Adipocyte (in vitro differentiated cells): ENCODE measurements at regions not wholly inside any gene's neighbourhood (a gene's known extent, or its start where the extent isn't known, plus 50 kb on each side); places are given as distances from the start of the nearest gene placed in this dataset.
A peak's percentile ranks its signal among the peaks of the same experiment; 100 is the strongest.

Source experiments
- DNase-seq: peaks from one replicate; pipeline ENCODE4 v3.0.0-alpha.2; 2015; ENCODE audit warnings: low read depth
- H3K27me3 ChIP-seq: replicated peaks from 2 replicates; pipeline ENCODE4 v1.7.0; 2013; ENCODE audit warnings: mild to moderate bottlenecking, low read length, moderate library complexity; ENCODE audit not compliant: control insufficient read depth, insufficient read depth
- H3K36me3 ChIP-seq: 2 replicates; pipeline ENCODE4 v1.7.0; 2013; ENCODE audit warnings: low read length, mild to moderate bottlenecking, moderate library complexity; ENCODE audit not compliant: control insufficient read depth, insufficient read depth, severe bottlenecking
- H3K4me1 ChIP-seq: 2 replicates; pipeline ENCODE4 v1.7.0; 2013; ENCODE audit warnings: mild to moderate bottlenecking, low read length, moderate library complexity; ENCODE audit not compliant: control insufficient read depth, insufficient read depth
- H3K4me3 ChIP-seq: 2 replicates; pipeline ENCODE4 v1.7.0; 2013; ENCODE audit warnings: mild to moderate bottlenecking, low read length, moderate library complexity
- H3K9ac ChIP-seq: 2 replicates; pipeline ENCODE4 v1.7.0; 2013; ENCODE audit warnings: mild to moderate bottlenecking, low read length, moderate library complexity
- H3K9me3 ChIP-seq: 2 replicates; pipeline ENCODE4 v1.7.0; 2013; ENCODE audit warnings: mild to moderate bottlenecking, low read length, moderate library complexity; ENCODE audit not compliant: control insufficient read depth

- Histone ChIP-seq H3K9me3 (no peaks in the 10 kb centered on the region), H3K9ac (no peak overlapping the region), H3K4me3 (no peak overlapping the region), H3K4me1 (peaks cover 4% of the 10 kb centered on the region), H3K27me3 (peaks cover 34% of the 10 kb centered on the region), H3K36me3 (no peaks in the 10 kb centered on the region)
- DNase-seq, result no peak
Measured at GRCh38 chr21:43304206-43304605, 122.7 kb downstream of the SIK1 start.

- H3K9ac ChIP-seq, result no peak overlapping the region
- no peaks in the 10 kb centered on the region for H3K36me3 ChIP-seq
- H3K4me3 ChIP-seq, result no peak overlapping the region
- H3K4me1 ChIP-seq, result peaks cover 4% of the 10 kb centered on the region
- H3K27me3 ChIP-seq, result peaks cover 34% of the 10 kb centered on the region
- H3K9me3 ChIP-seq, result no peaks in the 10 kb centered on the region
- no peak for DNase-seq
Measured at GRCh38 chr21:43303275-43304178, 123.4 kb downstream of the SIK1 start.

GRCh38 chr21:43302769-43303168 lies 124.2 kb downstream of the SIK1 start:
- Histone ChIP-seq H3K9me3 (no peaks in the 10 kb centered on the region), H3K4me1 (peaks cover 4% of the 10 kb centered on the region), H3K4me3 (no peak overlapping the region), H3K27me3 (peaks cover 34% of the 10 kb centered on the region), H3K36me3 (no peaks in the 10 kb centered on the region), H3K9ac (no peak overlapping the region)
- no peak for DNase-seq

- Histone ChIP-seq H3K9ac (no peak overlapping the region), H3K27me3 (peaks cover 34% of the 10 kb centered on the region), H3K4me1 (peaks cover 4% of the 10 kb centered on the region), H3K4me3 (no peak overlapping the region), H3K9me3 (no peaks in the 10 kb centered on the region), H3K36me3 (no peaks in the 10 kb centered on the region)
- DNase-seq, result no peak
Measured at GRCh38 chr21:43302062-43302700, 124.8 kb downstream of the SIK1 start.

GRCh38 chr21:43301409-43302061 lies 125.4 kb downstream of the SIK1 start:
- Histone ChIP-seq H3K36me3 (no peaks in the 10 kb centered on the region), H3K9ac (no peak overlapping the region), H3K4me3 (no peak overlapping the region), H3K27me3 (peaks cover 31% of the 10 kb centered on the region), H3K4me1 (peaks cover 4% of the 10 kb centered on the region), H3K9me3 (peaks cover 2% of the 10 kb centered on the region)
- no peak for DNase-seq

GRCh38 chr21:43300496-43301408 lies 126.2 kb downstream of the SIK1 start:
- peaks cover 9% of the 10 kb centered on the region for H3K9me3 ChIP-seq
- DNase-seq, result peak; percentile 30
- H3K27me3 ChIP-seq, result peaks cover 26% of the 10 kb centered on the region
- H3K4me1 ChIP-seq, result peaks cover 4% of the 10 kb centered on the region
- H3K36me3 ChIP-seq, result no peaks in the 10 kb centered on the region
- H3K4me3 ChIP-seq, result no peak overlapping the region
- H3K9ac ChIP-seq, result no peak overlapping the region

GRCh38 chr21:43299441-43300277 lies 127.3 kb downstream of the SIK1 start:
- Histone ChIP-seq H3K9ac (no peak overlapping the region), H3K4me1 (peaks cover 4% of the 10 kb centered on the region), H3K4me3 (no peak overlapping the region), H3K27me3 (peaks cover 22% of the 10 kb centered on the region), H3K36me3 (no peaks in the 10 kb centered on the region), H3K9me3 (peaks cover 20% of the 10 kb centered on the region)
- no peak for DNase-seq

- peaks cover 24% of the 10 kb centered on the region for H3K9me3 ChIP-seq
- H3K4me1 ChIP-seq, result peaks cover 4% of the 10 kb centered on the region
- H3K9ac ChIP-seq, result no peak overlapping the region
- H3K36me3 ChIP-seq, result no peaks in the 10 kb centered on the region
- H3K4me3 ChIP-seq, result no peak overlapping the region
- peaks cover 21% of the 10 kb centered on the region for H3K27me3 ChIP-seq
- DNase-seq, result no peak
Measured at GRCh38 chr21:43298546-43299440, 128.1 kb downstream of the SIK1 start.

- peaks cover 4% of the 10 kb centered on the region for H3K4me1 ChIP-seq
- H3K9me3 ChIP-seq, result peaks cover 24% of the 10 kb centered on the region
- DNase-seq, result no peak
- no peak overlapping the region for H3K9ac ChIP-seq
- no peak overlapping the region for H3K4me3 ChIP-seq
- peaks cover 14% of the 10 kb centered on the region for H3K27me3 ChIP-seq
- no peaks in the 10 kb centered on the region for H3K36me3 ChIP-seq
Measured at GRCh38 chr21:43297989-43298388, 128.9 kb downstream of the SIK1 start.
